ENCODE measurements at regions not wholly inside any gene's neighbourhood (a gene's known extent, or its start where the extent isn't known, plus 50 kb on each side); places are given as distances from the start of the nearest gene placed in this dataset.

DNA sequence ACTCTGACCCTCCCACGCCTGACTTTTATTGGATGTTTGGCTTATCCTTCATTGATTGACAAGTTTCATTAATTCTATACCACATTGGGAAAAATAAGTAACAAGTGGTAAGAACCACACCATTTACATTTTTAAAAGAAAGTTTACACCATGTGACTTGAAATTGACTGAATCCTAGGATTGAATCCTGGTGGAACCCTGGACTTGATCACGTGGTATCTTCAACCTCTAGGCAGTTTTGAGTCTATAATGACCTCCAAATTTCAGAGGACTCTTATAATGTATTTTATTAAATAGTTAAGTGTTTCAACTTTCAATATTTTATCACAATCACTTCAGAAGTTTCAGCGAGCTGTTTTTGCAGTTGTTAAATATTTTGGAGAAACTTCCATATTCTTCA lies 172.0 kb downstream of the SLC6A15 start:
- no peak for DNase-seq

DNA sequence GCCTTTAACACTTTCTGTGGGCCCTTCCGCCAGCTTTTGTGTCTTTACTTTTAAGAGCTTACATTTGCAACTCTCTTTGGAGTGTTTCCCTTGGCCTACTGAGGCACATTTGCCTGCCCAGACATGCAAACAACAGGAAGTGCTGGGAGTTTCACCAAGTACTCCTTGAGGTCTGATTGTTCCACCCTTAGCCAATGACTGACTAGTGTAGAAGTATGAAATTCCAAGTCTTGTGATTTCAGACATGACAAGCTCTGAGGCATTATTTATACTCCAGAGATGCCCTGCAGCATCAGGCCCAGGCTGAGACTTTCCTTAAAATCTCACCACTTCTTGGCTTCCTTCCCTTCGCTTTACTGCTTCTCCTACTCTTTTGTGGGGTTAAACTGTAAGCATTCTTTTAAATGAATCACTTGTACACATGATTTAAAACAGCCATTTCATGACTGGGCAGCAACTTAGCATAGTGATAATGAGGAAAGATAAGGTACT lies 174.1 kb downstream of the SLC6A15 start:
- no peak for DNase-seq

GRCh38 chr12:84732828-84733340 lies 179.7 kb downstream of the SLC6A15 start:
- no peak for DNase-seq

GRCh38 chr12:84730561-84731162 lies 181.9 kb downstream of the SLC6A15 start:
- no peak for DNase-seq

DNA sequence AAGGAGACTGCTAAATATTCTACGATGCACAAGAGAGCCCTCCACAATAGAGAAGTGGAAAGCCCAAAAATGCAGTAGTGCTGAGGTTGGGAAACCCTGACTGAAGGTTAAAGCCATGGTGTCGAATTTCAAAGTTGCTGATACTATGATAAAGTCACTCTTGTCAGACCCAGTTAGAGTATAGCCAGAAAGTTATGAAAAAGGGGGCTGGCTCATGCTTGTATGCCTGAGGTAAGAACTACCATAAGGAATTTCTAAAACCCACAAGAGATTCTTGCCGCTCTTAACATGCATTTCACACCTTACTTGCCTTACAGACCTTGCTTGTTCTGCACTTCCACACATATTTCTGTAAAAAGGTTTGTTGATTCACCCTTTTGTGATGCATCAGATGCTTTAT lies 184.6 kb downstream of the SLC6A15 start:
- DNase-seq = no peak

DNA sequence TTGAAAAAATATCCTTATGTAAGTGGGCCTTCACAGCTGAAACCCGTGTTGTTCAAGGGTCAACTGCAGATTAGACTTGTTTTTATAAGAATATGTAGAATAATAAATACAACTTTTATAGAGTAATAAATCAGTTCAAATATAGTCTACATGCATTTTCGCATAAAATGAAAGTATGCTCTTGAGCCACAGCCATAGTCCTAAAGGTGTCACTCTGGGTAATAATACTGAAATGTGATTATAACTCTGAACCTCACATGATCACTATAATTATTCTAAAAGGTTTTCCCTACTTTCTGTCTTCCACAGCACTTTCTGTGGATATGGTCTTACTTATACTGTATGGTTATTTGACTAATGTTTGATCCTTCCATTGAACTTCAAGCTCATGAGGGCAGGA lies 185.8 kb downstream of the SLC6A15 start:
- no peak for DNase-seq

DNA sequence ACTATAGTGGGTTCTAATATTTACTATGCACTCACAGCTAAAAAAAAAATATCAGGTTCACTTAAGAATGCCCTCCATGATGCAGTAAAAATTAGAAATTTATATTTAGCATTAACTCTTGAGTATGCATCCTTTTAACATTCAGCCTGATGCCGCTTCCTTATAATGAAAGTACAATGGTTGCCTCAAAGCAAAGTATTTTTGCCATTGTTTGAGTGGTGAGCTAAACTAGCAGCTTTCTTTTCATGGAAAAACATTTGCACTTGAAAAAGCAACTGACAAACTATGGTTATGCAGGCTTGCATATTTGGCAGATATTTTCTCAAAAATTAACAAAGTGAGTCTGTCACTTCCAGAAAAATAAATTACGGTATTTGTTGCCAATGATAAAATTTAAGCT lies 188.6 kb downstream of the SLC6A15 start:
- no peak for DNase-seq

GRCh38 chr12:84719997-84720396 lies 192.6 kb downstream of the SLC6A15 start:
- DNase-seq = no peak

- DNase-seq = no peak
Measured at GRCh38 chr12:84718906-84719305, 193.7 kb downstream of the SLC6A15 start.

DNA sequence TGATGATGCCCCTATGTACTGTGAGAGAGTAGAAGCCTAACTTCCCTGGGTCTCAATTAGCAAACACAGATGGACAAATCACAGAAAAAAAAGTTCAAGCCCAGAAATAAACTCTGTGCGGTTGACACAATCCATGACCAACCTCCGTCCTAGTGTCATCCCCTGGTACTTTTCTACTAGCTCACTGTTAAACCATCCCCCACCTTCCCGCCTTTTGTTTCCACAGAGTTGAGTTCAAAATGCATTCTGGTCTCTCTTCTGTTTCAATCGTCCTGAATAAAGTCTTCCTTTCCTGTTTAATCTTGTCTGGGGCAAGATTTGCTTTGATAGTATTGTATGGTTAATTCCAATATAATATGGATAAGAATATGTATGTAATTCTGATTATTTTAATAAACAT lies 199.9 kb downstream of the SLC6A15 start:
- DNase-seq = no peak

GRCh38 chr12:84706374-84706773 lies 206.2 kb downstream of the SLC6A15 start:
- DNase-seq = no peak

DNA sequence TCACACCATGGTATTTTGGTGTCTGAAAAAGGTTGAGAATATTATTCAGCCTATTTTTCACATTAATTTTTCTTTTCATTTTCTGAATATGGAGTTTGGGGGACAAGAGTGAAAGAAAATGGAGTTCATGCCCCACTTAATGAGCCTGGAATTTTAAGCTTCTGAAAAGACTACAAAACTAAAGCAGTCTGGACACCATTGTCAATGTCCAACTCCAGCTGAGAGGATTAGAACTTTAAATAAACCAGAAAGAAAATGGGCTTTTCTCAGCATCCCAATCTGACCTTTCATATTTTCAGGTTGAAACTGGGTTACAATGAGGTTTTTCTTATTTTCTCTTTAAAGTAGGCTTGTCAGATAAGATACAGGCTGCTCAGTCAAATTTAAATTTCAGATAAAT lies 207.7 kb downstream of the SLC6A15 start:
- DNase-seq = no peak

- DNase-seq = no peak
Measured at GRCh38 chr12:84702001-84702400, 210.6 kb downstream of the SLC6A15 start.

DNA sequence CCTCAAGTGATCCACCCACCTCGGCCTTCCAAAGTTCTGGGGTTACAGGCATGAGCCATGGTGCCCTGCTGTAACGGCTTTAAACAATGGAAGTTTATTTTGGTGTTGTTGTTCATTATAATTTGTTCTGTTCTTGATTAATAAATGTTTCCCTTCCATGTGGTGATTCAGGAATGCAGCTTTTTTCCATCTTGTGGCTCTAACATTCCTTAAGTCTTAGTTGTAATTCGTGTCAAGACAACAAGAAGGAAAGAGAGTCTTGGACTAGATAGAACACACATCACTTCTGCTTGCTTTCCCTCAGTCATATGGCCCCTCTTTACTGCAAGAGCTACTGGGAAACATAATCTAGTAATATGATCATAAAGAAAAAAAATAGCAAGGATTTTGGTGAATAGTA lies 211.6 kb downstream of the SLC6A15 start:
- no peak for DNase-seq

DNA sequence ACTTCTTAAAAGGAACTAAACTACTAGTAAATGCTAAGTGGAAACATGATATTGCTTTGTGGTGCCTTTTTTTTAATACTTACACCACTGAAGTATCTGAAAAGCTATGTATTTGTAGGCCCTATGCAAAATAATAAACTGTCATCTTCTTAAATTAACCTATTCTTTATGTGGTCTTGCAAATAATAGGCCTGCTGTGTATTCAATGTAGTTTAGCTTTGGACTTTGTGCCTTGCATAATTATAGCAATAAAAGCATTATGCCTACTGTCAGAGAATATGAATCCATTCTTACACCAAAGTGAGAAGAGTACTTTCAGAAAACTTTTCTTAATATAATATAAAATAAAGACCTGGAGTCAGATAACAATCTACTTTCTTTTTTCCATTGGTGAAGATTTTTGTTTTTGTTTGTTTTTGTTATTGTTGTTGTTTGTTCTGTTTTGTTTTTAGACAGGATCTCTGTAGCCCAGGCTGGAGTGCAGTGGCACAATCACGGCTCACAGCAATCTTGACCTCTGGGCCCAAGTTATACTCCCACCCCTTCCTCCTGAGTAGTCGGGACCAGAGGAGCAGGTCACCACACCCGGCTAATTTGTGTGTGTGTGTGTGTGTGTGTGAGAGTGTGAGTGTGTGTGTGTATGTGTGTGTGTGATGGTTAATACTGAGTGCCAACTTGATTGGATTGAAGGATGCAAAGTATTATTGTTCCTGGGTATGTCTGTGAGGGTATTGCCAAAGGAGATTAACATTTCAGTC lies 213.8 kb downstream of the SLC6A15 start:
- DNase-seq = no peak

- no peak for DNase-seq
Measured at GRCh38 chr12:84696908-84697540, 215.6 kb downstream of the SLC6A15 start.

DNA sequence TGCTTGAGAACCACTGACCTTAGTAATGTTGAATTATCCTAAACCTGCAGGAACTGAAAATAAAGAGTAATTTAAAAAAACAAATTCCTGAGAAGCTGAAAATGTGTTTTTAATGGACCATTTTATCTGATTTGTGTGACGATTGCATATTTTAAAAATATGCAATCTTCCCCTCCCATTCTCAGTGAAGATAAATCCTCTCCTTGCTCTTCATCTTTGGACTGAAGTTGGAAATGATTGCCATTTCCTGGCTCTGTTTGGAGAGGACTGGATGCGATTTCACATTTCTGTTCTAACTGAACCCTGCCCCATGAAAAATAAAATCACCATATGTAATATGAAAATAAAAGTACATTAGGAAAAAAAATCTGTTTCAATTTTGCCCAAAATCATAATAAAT lies 216.3 kb downstream of the SLC6A15 start:
- no peak for DNase-seq

- no peak for DNase-seq
Measured at GRCh38 chr12:84694116-84694515, 218.5 kb downstream of the SLC6A15 start.

- no peak for DNase-seq
Measured at GRCh38 chr12:84692071-84692470, 220.5 kb downstream of the SLC6A15 start.

DNA sequence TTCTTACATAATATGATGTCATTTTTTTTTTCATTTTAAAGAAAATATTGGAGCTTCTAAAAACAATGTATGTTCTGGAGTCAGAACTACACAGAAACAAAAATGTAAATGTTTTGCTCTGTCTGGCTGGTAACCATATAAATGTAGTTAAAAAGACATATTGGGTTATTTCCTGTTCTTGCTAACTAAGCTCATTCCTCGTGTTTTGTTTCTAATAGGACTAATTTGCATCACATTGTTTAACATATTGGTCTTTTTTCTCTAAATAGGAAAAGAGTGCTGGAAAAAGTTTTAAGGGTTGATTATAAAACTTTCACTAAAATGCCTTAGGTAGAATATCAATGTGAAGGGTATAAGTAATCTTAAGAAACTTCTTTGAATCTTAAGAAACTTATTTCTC lies 221.3 kb downstream of the SLC6A15 start:
- no peak for DNase-seq

- no peak for DNase-seq
Measured at GRCh38 chr12:84689638-84690037, 223.0 kb downstream of the SLC6A15 start.

DNA sequence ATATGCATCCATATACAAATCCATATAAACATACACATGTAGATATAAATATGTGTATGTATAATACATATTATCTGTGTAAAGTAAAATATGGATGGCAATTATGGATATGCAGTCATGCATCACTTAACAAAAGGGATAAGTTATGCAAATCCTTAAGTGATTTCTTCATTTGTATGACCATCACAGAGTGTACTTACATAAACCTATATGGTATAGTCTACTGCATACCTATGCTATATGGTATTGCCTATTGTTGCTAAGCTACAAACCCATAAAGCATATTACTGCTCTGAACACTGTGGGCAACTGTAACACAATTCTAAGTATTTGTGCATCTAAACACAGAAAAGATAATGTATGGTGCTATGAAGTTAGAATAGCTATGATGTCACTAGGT lies 227.2 kb downstream of the SLC6A15 start:
- no peak for DNase-seq

- no peak for DNase-seq
Measured at GRCh38 chr12:84676787-84677186, 235.8 kb downstream of the SLC6A15 start.

DNA sequence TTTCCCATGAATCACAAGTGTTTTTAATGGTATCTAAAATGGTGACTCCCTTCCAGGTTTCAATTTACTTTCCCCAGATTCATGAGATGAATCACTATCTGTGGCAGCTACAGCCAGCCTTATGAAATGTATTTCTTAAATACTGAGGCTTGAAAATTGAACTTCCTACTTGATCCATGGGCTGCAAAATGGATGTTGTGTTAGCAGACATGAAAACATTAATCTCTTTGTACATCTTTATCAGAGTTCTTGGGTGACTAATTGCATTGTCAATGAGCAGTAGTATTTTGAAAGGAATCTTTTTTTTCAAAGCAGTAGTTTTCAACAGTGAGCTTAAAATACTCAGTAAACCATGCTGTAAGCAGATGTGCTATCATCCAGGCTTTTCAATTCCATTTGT lies 250.8 kb downstream of the SLC6A15 start:
- DNase-seq = no peak
